Loucy (cell line): ENCODE measurements at regions not wholly inside any gene's neighbourhood (a gene's known extent, or its start where the extent isn't known, plus 50 kb on each side); places are given as distances from the start of the nearest gene placed in this dataset.

Source experiments
- H2AFZ ChIP-seq: fragments of 200-600 bp; sonication (generic); 2 replicates; pipeline ENCODE4 v1.6.0; 2016; ENCODE audit warnings: antibody characterized with exemption, mild to moderate bottlenecking, low read length, moderate library complexity
- H3F3A ChIP-seq: fragments of 200-600 bp; 2 replicates; pipeline ENCODE4 v1.6.0; 2016; ENCODE audit warnings: antibody characterized with exemption, low read depth, mild to moderate bottlenecking
- H3K27me3 ChIP-seq: fragments of 200-600 bp; sonication (generic); 2 replicates; pipeline ENCODE4 v1.6.1; 2014; ENCODE audit warnings: low read length, mild to moderate bottlenecking; ENCODE audit not compliant: insufficient read depth, poor library complexity, severe bottlenecking
- H3K36me3 ChIP-seq: fragments of 200-600 bp; sonication (generic); 2 replicates; pipeline ENCODE4 v1.6.1; 2016; ENCODE audit warnings: low read length; ENCODE audit not compliant: insufficient read depth
- H3K4me1 ChIP-seq: fragments of 200-600 bp; sonication (generic); 2 replicates; pipeline ENCODE4 v1.5.1; 2014; ENCODE audit warnings: low read length, mild to moderate bottlenecking; ENCODE audit not compliant: insufficient read depth, poor library complexity, severe bottlenecking
- H3K4me2 ChIP-seq: fragments of 200-600 bp; sonication (generic); 2 replicates; pipeline ENCODE4 v1.6.0; 2014; ENCODE audit warnings: antibody characterized with exemption, low read length, low read depth, mild to moderate bottlenecking; ENCODE audit not compliant: poor library complexity, severe bottlenecking
- H3K4me3 ChIP-seq: fragments of 200-600 bp; sonication (generic); 2 replicates; pipeline ENCODE4 v1.5.1; 2014; ENCODE audit warnings: low read length, mild to moderate bottlenecking, mixed read lengths; ENCODE audit not compliant: poor library complexity, severe bottlenecking
- H3K79me2 ChIP-seq: fragments of 200-600 bp; sonication (generic); 2 replicates; pipeline ENCODE4 v1.6.1; 2014; ENCODE audit warnings: low read length; ENCODE audit not compliant: insufficient read depth
- H3K9ac ChIP-seq: fragments of 200-600 bp; sonication (generic); 2 replicates; pipeline ENCODE4 v1.6.0; 2014; ENCODE audit warnings: mild to moderate bottlenecking, low read depth, low read length, moderate library complexity; ENCODE audit not compliant: poor library complexity, severe bottlenecking
- H3K9me2 ChIP-seq: fragments of 200-600 bp; sonication (generic); replicated peaks from 2 replicates; pipeline ENCODE4 v1.6.1; 2016; ENCODE audit warnings: low read depth, low read length, mixed read lengths
- H3K9me3 ChIP-seq: fragments of 200-600 bp; sonication (generic); 2 replicates; pipeline ENCODE4 v1.6.1; 2014; ENCODE audit warnings: mild to moderate bottlenecking, antibody characterized with exemption, low read length, low read depth; ENCODE audit not compliant: insufficient read depth
- H4K20me1 ChIP-seq: fragments of 200-600 bp; sonication (generic); 2 replicates; pipeline ENCODE4 v1.6.0; 2014; ENCODE audit warnings: antibody characterized with exemption, low read length, mild to moderate bottlenecking; ENCODE audit not compliant: insufficient read depth, poor library complexity, severe bottlenecking
- CTCF ChIP-seq: fragments of 200-600 bp; sonication (generic); conservative IDR thresholded peaks from 2 replicates; pipeline ENCODE4 v1.5.1; 2014; ENCODE audit warnings: mild to moderate bottlenecking, antibody characterized with exemption, low read length
- EZH2phosphoT487 ChIP-seq: fragments of 200-600 bp; IDR thresholded peaks from 2 replicates; pipeline ENCODE4 v1.6.1; 2018; ENCODE audit warnings: antibody characterized with exemption, mild to moderate bottlenecking, moderate library complexity, borderline replicate concordance

GRCh38 chr11:25319127-25319526 lies 822.3 kb downstream of the LUZP2 start:
- Histone ChIP-seq H4K20me1 (no peaks in the 10 kb centered on the region), H3K79me2 (no peaks in the 10 kb centered on the region), H3K27me3 (no peaks in the 10 kb centered on the region), H3K9ac (no peak overlapping the region), H3F3A (no peaks in the 10 kb centered on the region), H3K36me3 (no peaks in the 10 kb centered on the region), H2AFZ (no peak overlapping the region), H3K4me2 (no peak overlapping the region), H3K9me2 (no peaks in the 10 kb centered on the region), H3K4me1 (no peaks in the 10 kb centered on the region), H3K9me3 (no peaks in the 10 kb centered on the region), H3K4me3 (no peak overlapping the region)
- TF ChIP-seq CTCF (no peak), EZH2phosphoT487 (no peak)

GRCh38 chr11:25327656-25328055 lies 830.8 kb downstream of the LUZP2 start:
- no peak for TF ChIP-seq CTCF
- no peak for TF ChIP-seq EZH2phosphoT487
- no peaks in the 10 kb centered on the region for H3K27me3 ChIP-seq
- no peak overlapping the region for H3K4me2 ChIP-seq
- H3F3A ChIP-seq = no peaks in the 10 kb centered on the region
- no peaks in the 10 kb centered on the region for H4K20me1 ChIP-seq
- H3K36me3 ChIP-seq = no peaks in the 10 kb centered on the region
- H3K9ac ChIP-seq = no peak overlapping the region
- H3K9me2 ChIP-seq = no peaks in the 10 kb centered on the region
- no peaks in the 10 kb centered on the region for H3K4me1 ChIP-seq
- H3K4me3 ChIP-seq = no peak overlapping the region
- no peaks in the 10 kb centered on the region for H3K9me3 ChIP-seq
- H2AFZ ChIP-seq = no peak overlapping the region
- H3K79me2 ChIP-seq = no peaks in the 10 kb centered on the region

- H3K9me2 ChIP-seq = no peaks in the 10 kb centered on the region
- H3K4me3 ChIP-seq = no peak overlapping the region
- no peaks in the 10 kb centered on the region for H3K27me3 ChIP-seq
- no peaks in the 10 kb centered on the region for H3K79me2 ChIP-seq
- no peaks in the 10 kb centered on the region for H3F3A ChIP-seq
- no peak overlapping the region for H3K4me2 ChIP-seq
- no peaks in the 10 kb centered on the region for H4K20me1 ChIP-seq
- H3K4me1 ChIP-seq = no peaks in the 10 kb centered on the region
- no peaks in the 10 kb centered on the region for H3K36me3 ChIP-seq
- H3K9ac ChIP-seq = no peak overlapping the region
- TF ChIP-seq CTCF (no peak), EZH2phosphoT487 (no peak)
- H3K9me3 ChIP-seq = no peaks in the 10 kb centered on the region
- no peak overlapping the region for H2AFZ ChIP-seq
Observed at GRCh38 chr11:25339281-25339680, 842.4 kb downstream of the LUZP2 start.
